ENCODE measurements at regions not wholly inside any gene's neighbourhood (a gene's known extent, or its start where the extent isn't known, plus 50 kb on each side); places are given as distances from the start of the nearest gene placed in this dataset.

DNA sequence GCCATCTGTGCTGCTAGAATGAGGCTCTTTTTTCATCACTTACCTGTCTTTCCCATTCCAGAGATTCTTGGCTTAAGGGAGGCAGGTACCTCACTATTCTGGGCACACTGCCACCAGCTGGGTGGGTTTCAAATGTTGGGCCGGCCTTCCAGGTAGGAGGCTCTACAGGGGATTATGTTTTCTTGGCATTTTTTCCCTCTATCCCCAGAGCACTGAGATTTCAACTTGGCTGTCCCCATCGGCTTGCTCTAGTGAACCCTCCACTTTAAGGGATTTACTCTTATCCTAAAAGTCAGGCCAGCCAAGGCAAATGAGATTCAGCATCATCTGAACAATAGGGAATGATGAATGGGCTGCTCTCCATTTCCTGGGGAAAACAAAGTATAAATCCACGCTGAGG is 710.1 kb upstream of the CELF2 start:
- no peak for ATAC-seq
- no peaks in the 10 kb centered on the region for H3K36me3 ChIP-seq (ENCODE audit: low read depth)

DNA sequence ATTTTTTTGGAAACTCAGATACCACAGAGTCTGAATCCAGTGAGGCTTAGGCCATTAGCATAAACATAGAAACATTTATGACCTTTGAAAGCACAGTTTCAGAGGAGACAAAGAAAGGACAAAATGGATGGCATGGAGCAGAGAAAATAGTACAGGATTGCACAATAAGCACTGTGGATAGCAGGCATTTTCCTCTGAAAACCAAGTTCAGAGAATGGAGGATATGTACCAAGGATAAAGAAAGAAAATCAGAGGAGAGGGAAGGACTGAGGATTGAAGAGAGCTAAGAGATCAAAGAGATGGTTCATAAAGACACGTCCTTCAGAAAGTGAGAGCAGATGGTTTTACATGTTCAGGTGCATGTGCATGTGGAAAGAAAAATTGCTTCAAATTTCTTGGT is 707.2 kb upstream of the CELF2 start:
- Histone ChIP-seq H3K9me3 (no peaks in the 10 kb centered on the region), H3K36me3 (ENCODE audit: low read depth) (no peaks in the 10 kb centered on the region), H3K4me3 (no peak overlapping the region), H3K4me1 (ENCODE audit: low read depth) (no peaks in the 10 kb centered on the region)
- no peak for ATAC-seq
- intact Hi-C loops (cut with DNase I, micrococcal nuclease) = no loop called here
- TF ChIP-seq CTCF (IDR thresholded peaks at IDR 0.05) = no peak
- DNase-seq = no peak

More for the DNA sequence above, 710.1 kb upstream of the CELF2 start:
- no peak overlapping the region for H3K4me3 ChIP-seq
- TF ChIP-seq CTCF (IDR thresholded peaks at IDR 0.05) = no peak
- intact Hi-C loops (cut with DNase I, micrococcal nuclease) = no loop called here
- DNase-seq = no peak
- H3K4me1 ChIP-seq (ENCODE audit: low read depth) = no peaks in the 10 kb centered on the region
- no peaks in the 10 kb centered on the region for H3K9me3 ChIP-seq

DNA sequence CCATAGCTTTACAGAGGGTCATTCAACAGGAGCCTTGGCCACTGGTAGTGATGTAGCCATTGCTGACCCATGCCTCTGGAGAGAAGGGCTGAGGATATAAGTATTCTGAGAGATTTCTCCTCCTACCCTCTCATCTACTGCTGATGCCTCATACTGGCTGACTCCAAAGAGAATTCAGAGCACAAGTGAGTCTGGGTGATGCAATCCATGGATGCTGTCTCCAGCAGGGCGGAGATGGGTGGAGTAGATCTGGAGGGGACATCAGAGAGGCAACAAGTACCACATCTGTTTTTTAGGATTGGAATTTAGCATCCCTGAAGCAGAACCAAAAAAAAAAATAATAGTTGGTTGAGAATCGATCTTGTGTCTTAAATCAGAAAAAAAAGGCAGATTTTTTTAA is 705.7 kb upstream of the CELF2 start:
- H3K9me3 ChIP-seq = no peaks in the 10 kb centered on the region
- no peaks in the 10 kb centered on the region for H3K36me3 ChIP-seq (ENCODE audit: low read depth)
- H3K4me1 ChIP-seq (ENCODE audit: low read depth) = no peaks in the 10 kb centered on the region
- no peak for TF ChIP-seq CTCF (IDR thresholded peaks at IDR 0.05)
- ATAC-seq = no peak
- DNase-seq = no peak
- intact Hi-C loops (cut with DNase I, micrococcal nuclease) = no loop called here
- no peak overlapping the region for H3K4me3 ChIP-seq

DNA sequence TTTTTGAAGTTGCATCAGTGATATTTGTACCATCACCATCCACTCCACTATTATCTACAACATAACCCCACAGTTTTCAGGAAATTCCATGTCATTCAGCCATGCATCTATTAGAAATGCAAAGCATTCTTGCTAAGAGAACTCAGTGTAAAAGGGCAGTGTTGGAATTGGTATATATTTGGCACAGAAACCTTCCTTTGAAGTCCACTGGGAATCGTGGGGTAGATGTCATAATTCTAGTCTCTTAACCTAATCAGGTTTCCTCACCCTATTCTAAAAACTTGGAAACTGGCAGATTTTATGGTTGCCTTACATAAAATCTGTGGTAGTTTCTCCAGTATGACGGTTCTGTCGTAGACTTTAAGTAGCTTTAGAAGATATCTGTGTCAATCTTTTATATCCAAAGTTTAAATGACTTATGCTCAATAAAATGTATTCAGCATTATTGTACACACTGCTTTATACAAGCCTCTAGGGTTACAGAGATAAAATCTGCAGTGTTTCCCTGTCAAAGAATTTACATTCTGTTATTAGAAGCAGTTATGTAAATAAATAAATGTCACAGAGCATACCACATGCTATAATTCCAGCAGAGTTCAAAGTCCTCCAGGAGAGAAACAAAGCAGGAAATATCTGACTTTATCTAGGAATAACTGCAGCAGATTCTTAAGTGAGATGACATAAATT is 704.4 kb upstream of the CELF2 start:
- Histone ChIP-seq H3K9me3 (no peaks in the 10 kb centered on the region), H3K4me3 (no peak overlapping the region), H3K36me3 (ENCODE audit: low read depth) (no peaks in the 10 kb centered on the region), H3K4me1 (ENCODE audit: low read depth) (no peaks in the 10 kb centered on the region)
- DNase-seq (peak in 1 of 3 donors; percentile 6), ATAC-seq (peak; percentile 75)
- intact Hi-C loops (cut with DNase I, micrococcal nuclease) = no loop called here
- TF ChIP-seq CTCF (IDR thresholded peaks at IDR 0.05) = no peak

GRCh38 chr10:10314626-10315025 is 703.0 kb upstream of the CELF2 start:
- TF ChIP-seq CTCF (IDR thresholded peaks at IDR 0.05) = no peak
- no peaks in the 10 kb centered on the region for H3K4me1 ChIP-seq (ENCODE audit: low read depth)
- intact Hi-C loops (cut with DNase I, micrococcal nuclease) = no loop called here
- H3K9me3 ChIP-seq = no peaks in the 10 kb centered on the region
- H3K4me3 ChIP-seq = no peak overlapping the region
- DNase-seq = no peak
- no peak for ATAC-seq
- no peaks in the 10 kb centered on the region for H3K36me3 ChIP-seq (ENCODE audit: low read depth)

DNA sequence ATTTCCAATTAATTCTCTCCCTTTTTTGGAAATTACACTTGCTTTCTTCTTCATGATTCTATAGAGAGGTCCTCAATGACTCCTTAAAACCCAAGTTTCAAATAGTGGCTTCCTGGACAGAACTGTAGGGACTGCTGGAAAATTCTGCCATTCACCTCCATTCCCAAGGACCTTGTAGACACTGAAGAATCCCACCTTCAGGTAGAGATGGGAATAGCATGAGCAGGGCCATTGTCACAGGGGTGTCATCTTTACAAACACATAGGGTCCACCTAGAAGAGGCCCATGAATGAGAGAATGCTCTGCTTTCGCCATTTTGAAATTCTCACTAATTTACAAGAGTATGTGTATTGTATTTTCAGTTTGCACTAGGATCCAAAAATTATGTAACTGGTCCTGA is 701.7 kb upstream of the CELF2 start:
- Histone ChIP-seq H3K36me3 (ENCODE audit: low read depth) (no peaks in the 10 kb centered on the region), H3K4me1 (ENCODE audit: low read depth) (no peaks in the 10 kb centered on the region), H3K9me3 (no peaks in the 10 kb centered on the region), H3K4me3 (no peak overlapping the region)
- no peak for ATAC-seq
- no peak for TF ChIP-seq CTCF (IDR thresholded peaks at IDR 0.05)
- no peak for DNase-seq
- intact Hi-C loops (cut with DNase I, micrococcal nuclease) = no loop called here

Measured in mucosa of descending colon (tissue), 3 donors.